ENCODE measurements at regions not wholly inside any gene's neighbourhood (a gene's known extent, or its start where the extent isn't known, plus 50 kb on each side); places are given as distances from the start of the nearest gene placed in this dataset.

DNA sequence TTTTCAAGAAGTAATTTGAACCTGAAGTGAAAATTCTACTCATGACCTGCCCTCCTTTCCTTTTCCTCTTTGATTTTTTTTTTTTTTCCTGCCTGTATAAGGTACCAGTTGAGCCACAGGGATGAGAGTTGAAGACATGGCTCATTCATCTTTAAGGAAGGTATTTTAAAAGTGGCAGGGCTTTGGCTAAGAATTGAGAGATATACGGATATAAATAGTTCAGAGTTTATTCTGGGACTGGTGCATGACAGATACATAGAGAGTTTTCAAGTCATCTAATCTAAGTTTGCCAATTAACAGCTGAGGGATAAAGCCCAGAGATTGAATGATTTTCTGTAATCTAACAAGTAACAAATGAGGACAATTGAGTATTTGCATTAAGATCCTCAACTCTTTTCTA, 69.8 kb downstream of the BTBD3 start:
- ATAC-seq = no peak
- no peak for TF ChIP-seq ARNTL (CRISPR knock-in tag; IDR thresholded peaks at IDR 0.05; ENCODE audit: borderline replicate concordance, low read depth)
- TF ChIP-seq ZNF70 (CRISPR knock-in tag; IDR thresholded peaks at IDR 0.05) = no peak
- TF ChIP-seq PPARA (CRISPR knock-in tag; IDR thresholded peaks at IDR 0.05; ENCODE audit: borderline replicate concordance) = no peak
- TF ChIP-seq, protein P1, sequence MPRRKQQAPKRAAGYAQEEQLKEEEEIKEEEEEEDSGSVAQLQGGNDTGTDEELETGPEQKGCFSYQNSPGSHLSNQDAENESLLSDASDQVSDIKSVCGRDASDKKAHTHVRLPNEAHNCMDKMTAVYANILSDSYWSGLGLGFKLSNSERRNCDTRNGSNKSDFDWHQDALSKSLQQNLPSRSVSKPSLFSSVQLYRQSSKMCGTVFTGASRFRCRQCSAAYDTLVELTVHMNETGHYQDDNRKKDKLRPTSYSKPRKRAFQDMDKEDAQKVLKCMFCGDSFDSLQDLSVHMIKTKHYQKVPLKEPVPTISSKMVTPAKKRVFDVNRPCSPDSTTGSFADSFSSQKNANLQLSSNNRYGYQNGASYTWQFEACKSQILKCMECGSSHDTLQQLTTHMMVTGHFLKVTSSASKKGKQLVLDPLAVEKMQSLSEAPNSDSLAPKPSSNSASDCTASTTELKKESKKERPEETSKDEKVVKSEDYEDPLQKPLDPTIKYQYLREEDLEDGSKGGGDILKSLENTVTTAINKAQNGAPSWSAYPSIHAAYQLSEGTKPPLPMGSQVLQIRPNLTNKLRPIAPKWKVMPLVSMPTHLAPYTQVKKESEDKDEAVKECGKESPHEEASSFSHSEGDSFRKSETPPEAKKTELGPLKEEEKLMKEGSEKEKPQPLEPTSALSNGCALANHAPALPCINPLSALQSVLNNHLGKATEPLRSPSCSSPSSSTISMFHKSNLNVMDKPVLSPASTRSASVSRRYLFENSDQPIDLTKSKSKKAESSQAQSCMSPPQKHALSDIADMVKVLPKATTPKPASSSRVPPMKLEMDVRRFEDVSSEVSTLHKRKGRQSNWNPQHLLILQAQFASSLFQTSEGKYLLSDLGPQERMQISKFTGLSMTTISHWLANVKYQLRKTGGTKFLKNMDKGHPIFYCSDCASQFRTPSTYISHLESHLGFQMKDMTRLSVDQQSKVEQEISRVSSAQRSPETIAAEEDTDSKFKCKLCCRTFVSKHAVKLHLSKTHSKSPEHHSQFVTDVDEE (CRISPR knock-in tag; IDR thresholded peaks at IDR 0.05) = no peak
- no peak for TF ChIP-seq ESRRG (CRISPR knock-in tag; IDR thresholded peaks at IDR 0.05)
- TF ChIP-seq ZNF565 (CRISPR knock-in tag; conservative IDR thresholded peaks at IDR 0.05; ENCODE audit: low read depth) = no peak
- no peak for TF ChIP-seq TOX (CRISPR knock-in tag; IDR thresholded peaks at IDR 0.05; ENCODE audit: borderline replicate concordance)
- no peak for TF ChIP-seq GLIS3 (CRISPR knock-in tag; IDR thresholded peaks at IDR 0.05)
- no peak for TF ChIP-seq BACH2 (CRISPR knock-in tag; IDR thresholded peaks at IDR 0.05; ENCODE audit: borderline replicate concordance)
- TF ChIP-seq ZFP3 (CRISPR knock-in tag; IDR thresholded peaks at IDR 0.05) = no peak
- no peak for TF ChIP-seq ZC3H10 (CRISPR knock-in tag; IDR thresholded peaks at IDR 0.05)
- TF ChIP-seq, protein P2, sequence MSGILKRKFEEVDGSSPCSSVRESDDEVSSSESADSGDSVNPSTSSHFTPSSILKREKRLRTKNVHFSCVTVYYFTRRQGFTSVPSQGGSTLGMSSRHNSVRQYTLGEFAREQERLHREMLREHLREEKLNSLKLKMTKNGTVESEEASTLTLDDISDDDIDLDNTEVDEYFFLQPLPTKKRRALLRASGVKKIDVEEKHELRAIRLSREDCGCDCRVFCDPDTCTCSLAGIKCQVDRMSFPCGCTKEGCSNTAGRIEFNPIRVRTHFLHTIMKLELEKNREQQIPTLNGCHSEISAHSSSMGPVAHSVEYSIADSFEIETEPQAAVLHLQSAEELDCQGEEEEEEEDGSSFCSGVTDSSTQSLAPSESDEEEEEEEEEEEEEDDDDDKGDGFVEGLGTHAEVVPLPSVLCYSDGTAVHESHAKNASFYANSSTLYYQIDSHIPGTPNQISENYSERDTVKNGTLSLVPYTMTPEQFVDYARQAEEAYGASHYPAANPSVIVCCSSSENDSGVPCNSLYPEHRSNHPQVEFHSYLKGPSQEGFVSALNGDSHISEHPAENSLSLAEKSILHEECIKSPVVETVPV (CRISPR knock-in tag; IDR thresholded peaks at IDR 0.05) = no peak
- TF ChIP-seq, protein P3, sequence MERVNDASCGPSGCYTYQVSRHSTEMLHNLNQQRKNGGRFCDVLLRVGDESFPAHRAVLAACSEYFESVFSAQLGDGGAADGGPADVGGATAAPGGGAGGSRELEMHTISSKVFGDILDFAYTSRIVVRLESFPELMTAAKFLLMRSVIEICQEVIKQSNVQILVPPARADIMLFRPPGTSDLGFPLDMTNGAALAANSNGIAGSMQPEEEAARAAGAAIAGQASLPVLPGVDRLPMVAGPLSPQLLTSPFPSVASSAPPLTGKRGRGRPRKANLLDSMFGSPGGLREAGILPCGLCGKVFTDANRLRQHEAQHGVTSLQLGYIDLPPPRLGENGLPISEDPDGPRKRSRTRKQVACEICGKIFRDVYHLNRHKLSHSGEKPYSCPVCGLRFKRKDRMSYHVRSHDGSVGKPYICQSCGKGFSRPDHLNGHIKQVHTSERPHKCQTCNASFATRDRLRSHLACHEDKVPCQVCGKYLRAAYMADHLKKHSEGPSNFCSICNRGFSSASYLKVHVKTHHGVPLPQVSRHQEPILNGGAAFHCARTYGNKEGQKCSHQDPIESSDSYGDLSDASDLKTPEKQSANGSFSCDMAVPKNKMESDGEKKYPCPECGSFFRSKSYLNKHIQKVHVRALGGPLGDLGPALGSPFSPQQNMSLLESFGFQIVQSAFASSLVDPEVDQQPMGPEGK (CRISPR knock-in tag; IDR thresholded peaks at IDR 0.05; ENCODE audit: borderline replicate concordance) = no peak
- no peak for TF ChIP-seq SNAI2 (CRISPR knock-in tag; IDR thresholded peaks at IDR 0.05)
- TF ChIP-seq, protein P4, sequence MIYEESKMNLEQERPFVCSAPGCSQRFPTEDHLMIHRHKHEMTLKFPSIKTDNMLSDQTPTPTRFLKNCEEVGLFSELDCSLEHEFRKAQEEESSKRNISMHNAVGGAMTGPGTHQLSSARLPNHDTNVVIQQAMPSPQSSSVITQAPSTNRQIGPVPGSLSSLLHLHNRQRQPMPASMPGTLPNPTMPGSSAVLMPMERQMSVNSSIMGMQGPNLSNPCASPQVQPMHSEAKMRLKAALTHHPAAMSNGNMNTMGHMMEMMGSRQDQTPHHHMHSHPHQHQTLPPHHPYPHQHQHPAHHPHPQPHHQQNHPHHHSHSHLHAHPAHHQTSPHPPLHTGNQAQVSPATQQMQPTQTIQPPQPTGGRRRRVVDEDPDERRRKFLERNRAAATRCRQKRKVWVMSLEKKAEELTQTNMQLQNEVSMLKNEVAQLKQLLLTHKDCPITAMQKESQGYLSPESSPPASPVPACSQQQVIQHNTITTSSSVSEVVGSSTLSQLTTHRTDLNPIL (CRISPR knock-in tag; IDR thresholded peaks at IDR 0.05; ENCODE audit: low read depth) = no peak
- no peak for TF ChIP-seq ZNF8 (CRISPR knock-in tag; IDR thresholded peaks at IDR 0.05)
- TF ChIP-seq, protein P5, sequence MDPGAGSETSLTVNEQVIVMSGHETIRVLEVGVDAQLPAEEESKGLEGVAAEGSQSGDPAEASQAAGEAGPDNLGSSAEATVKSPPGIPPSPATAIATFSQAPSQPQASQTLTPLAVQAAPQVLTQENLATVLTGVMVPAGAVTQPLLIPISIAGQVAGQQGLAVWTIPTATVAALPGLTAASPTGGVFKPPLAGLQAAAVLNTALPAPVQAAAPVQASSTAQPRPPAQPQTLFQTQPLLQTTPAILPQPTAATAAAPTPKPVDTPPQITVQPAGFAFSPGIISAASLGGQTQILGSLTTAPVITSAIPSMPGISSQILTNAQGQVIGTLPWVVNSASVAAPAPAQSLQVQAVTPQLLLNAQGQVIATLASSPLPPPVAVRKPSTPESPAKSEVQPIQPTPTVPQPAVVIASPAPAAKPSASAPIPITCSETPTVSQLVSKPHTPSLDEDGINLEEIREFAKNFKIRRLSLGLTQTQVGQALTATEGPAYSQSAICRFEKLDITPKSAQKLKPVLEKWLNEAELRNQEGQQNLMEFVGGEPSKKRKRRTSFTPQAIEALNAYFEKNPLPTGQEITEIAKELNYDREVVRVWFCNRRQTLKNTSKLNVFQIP (CRISPR knock-in tag; IDR thresholded peaks at IDR 0.05; ENCODE audit: borderline replicate concordance, low read depth) = no peak
- no peak for TF ChIP-seq RARB (CRISPR knock-in tag; IDR thresholded peaks at IDR 0.05)
- TF ChIP-seq TCF4 (CRISPR knock-in tag; IDR thresholded peaks at IDR 0.05; ENCODE audit: borderline replicate concordance) = no peak
- TF ChIP-seq ZFP30 (CRISPR knock-in tag; IDR thresholded peaks at IDR 0.05) = no peak

DNA sequence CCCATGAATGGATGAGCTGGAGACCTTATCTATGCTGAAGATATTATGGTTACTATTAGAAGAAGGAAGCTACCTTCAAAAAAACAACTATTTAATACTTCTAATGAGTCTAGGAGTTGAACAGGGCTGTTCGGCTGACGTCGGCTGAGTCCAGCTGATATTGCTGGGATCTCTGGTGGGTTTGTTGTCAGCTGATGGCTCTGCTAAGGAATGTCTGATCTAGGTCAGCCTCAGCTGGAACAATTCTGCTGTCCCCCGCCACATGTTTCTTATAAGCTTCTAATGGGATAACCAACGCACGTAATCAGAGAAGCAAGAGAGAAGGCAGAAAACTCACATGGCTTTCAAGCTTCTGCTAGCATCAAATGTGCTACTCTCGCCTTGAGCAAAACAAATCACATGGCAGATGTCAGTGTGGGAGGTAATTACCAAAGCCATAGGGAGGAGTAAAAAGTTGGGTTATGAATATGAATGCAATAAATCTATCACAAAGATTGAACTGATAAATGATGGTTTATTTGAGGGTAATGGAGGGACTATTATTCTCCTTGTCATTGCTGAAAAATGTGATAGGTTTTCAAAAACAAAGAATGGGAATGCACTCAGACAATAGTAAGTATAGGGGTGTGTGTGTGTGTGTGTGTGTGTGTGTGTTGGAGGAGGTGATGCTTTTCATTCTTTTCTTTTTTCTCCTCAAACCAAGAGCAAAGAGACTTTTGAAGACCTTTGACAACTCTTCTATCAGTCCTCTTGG, 71.5 kb downstream of the BTBD3 start:
- ATAC-seq = no peak
- TF ChIP-seq OSR1 (CRISPR knock-in tag; IDR thresholded peaks at IDR 0.05) (no peak), ZNF8 (CRISPR knock-in tag; IDR thresholded peaks at IDR 0.05) (no peak), GLIS3 (CRISPR knock-in tag; IDR thresholded peaks at IDR 0.05) (no peak), CSDC2 (CRISPR knock-in tag; IDR thresholded peaks at IDR 0.05) (no peak), ZFP30 (CRISPR knock-in tag; IDR thresholded peaks at IDR 0.05) (no peak), ZC3H10 (CRISPR knock-in tag; IDR thresholded peaks at IDR 0.05) (no peak), ZFP3 (CRISPR knock-in tag; IDR thresholded peaks at IDR 0.05) (no peak), ZNF70 (CRISPR knock-in tag; IDR thresholded peaks at IDR 0.05) (no peak), PPARA (CRISPR knock-in tag; IDR thresholded peaks at IDR 0.05; ENCODE audit: borderline replicate concordance) (no peak), ISL1 (CRISPR knock-in tag; IDR thresholded peaks at IDR 0.05) (no peak)
- TF ChIP-seq, protein P4 (CRISPR knock-in tag; IDR thresholded peaks at IDR 0.05; ENCODE audit: low read depth) = no peak
- TF ChIP-seq, protein P3 (CRISPR knock-in tag; IDR thresholded peaks at IDR 0.05; ENCODE audit: borderline replicate concordance) = no peak
